Left ventricle myocardium inferior (tissue), 1 donor: ENCODE measurements at regions not wholly inside any gene's neighbourhood (a gene's known extent, or its start where the extent isn't known, plus 50 kb on each side); places are given as distances from the start of the nearest gene placed in this dataset.

ENCODE experiments used
- DNase-seq: peaks from one replicate; pipeline ENCODE4 v3.0.0-alpha.2; 2020
- H3K27ac ChIP-seq: fragments of 200-600 bp; replicated peaks from 2 replicates; pipeline ENCODE4 v1.8.0; 2021
- H3K27me3 ChIP-seq: fragments of 200-600 bp; 2 replicates; pipeline ENCODE4 v1.8.0; 2021; ENCODE audit warnings: low read depth
- H3K36me3 ChIP-seq: fragments of 200-600 bp; 2 replicates; pipeline ENCODE4 v1.8.0; 2021
- H3K4me1 ChIP-seq: fragments of 200-600 bp; 2 replicates; pipeline ENCODE4 v1.8.0; 2021
- H3K4me3 ChIP-seq: fragments of 200-600 bp; 2 replicates; pipeline ENCODE4 v1.8.0; 2021; ENCODE audit warnings: mild to moderate bottlenecking, moderate library complexity
- H3K9me3 ChIP-seq: fragments of 200-600 bp; replicated peaks from 2 replicates; pipeline ENCODE4 v1.8.0; 2021
- intact Hi-C: fragments of 100-400 bp; cut with micrococcal nuclease; formaldehyde crosslinking; loops from one replicate; pipeline ENCODE4 v1.11.0; 2022
- TF ChIP-seq, protein P1 (sequence below): fragments of 200-600 bp; IDR thresholded peaks from 2 replicates; pipeline ENCODE4 v1.8.0; 2021; ENCODE audit warnings: antibody characterized with exemption, mild to moderate bottlenecking, borderline replicate concordance
- donor health status: DM: no; HTN: yes; CAD: no; lungs with severe emphysema.

DNA sequence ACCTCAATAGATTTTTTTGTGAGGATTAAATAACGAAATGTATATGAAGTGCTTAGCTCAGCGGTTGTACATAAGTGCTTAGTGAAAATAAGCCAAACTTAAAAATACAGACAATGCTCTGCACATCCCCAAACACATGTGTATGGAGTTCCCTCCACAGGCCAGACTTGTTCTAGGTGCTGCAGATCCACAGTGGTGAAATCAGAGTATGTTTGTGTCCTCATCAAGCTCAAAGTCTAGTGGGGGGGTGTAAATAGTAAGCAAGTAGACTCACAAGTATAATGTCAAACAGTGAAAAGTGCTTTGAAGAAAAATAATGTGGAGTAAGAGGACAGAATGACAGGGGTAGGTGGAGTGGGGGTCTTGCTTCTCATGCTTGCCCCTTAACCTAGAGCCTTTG is 157.4 kb upstream of the SPRY4 start:
- Histone ChIP-seq H3K4me1 (no peaks in the 10 kb centered on the region), H3K36me3 (no peaks in the 10 kb centered on the region), H3K27me3 (peaks cover 3% of the 10 kb centered on the region), H3K27ac (no peak overlapping the region), H3K9me3 (peaks cover 22% of the 10 kb centered on the region), H3K4me3 (no peak overlapping the region)
- intact Hi-C loops: no loop called here
- DNase-seq: no peak
- TF ChIP-seq, protein P1, sequence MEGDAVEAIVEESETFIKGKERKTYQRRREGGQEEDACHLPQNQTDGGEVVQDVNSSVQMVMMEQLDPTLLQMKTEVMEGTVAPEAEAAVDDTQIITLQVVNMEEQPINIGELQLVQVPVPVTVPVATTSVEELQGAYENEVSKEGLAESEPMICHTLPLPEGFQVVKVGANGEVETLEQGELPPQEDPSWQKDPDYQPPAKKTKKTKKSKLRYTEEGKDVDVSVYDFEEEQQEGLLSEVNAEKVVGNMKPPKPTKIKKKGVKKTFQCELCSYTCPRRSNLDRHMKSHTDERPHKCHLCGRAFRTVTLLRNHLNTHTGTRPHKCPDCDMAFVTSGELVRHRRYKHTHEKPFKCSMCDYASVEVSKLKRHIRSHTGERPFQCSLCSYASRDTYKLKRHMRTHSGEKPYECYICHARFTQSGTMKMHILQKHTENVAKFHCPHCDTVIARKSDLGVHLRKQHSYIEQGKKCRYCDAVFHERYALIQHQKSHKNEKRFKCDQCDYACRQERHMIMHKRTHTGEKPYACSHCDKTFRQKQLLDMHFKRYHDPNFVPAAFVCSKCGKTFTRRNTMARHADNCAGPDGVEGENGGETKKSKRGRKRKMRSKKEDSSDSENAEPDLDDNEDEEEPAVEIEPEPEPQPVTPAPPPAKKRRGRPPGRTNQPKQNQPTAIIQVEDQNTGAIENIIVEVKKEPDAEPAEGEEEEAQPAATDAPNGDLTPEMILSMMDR: no peak

DNA sequence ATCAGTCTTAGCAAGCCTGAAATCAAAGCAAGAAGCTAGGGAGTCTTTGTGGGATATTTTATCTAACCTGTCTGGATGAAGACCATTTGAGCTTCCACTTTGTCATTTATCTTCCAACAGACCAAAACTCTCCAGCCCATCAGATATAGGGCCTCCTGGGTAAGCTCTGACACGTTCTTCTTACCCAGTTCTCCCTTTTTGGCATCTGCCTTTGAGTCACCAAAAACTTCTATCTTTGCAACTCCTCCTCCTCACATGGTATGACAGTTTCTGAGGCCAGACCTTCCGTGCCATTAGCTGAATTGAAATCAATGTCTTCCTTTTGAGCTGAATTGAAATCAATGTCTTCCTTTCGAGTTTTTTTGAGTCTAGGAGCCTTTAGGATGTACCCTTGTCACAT is 156.6 kb upstream of the SPRY4 start:
- TF ChIP-seq, protein P1: no peak
- intact Hi-C loops: no loop called here
- Histone ChIP-seq H3K4me1 (no peaks in the 10 kb centered on the region), H3K9me3 (peaks cover 22% of the 10 kb centered on the region), H3K4me3 (no peak overlapping the region), H3K27ac (no peak overlapping the region), H3K36me3 (no peaks in the 10 kb centered on the region), H3K27me3 (peaks cover 3% of the 10 kb centered on the region)
- DNase-seq: no peak

DNA sequence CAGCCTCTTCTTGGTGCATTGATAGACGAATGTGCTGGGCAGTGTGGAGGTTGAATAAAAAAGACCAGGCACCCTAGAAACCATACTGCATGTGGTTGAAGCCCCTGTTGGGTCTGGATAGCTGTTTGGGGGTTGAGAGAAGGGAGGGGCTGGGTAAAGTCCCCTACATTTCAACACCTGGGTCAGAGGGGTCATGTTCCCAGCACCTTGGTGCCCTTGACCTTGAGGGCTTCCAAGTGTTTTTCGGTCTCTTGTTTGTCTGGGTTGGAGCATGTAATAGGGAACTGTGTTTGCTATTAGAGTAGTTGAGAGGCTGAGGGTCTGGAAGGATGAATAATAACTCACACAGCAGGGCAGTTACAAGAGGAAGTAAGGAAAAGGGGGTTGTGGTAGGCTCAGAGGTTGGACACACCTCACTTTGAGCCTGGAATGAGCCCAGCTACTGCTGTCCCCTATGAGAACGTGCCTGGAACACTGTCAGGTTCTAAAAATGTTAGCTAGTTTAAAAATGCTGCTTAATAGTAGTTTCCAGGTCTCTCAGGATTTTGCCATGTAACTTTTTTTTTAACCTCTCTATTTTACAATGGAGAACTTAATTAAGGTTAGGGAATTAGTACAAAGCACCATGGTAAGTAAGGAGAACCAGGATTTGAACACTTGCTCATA is 155.2 kb upstream of the SPRY4 start:
- no peak overlapping the region for H3K4me3 ChIP-seq
- TF ChIP-seq, protein P1: no peak
- H3K27me3 ChIP-seq: peaks cover 3% of the 10 kb centered on the region
- peaks cover 17% of the 10 kb centered on the region for H3K9me3 ChIP-seq
- intact Hi-C loops: no loop called here
- DNase-seq: no peak
- no peaks in the 10 kb centered on the region for H3K36me3 ChIP-seq
- no peak overlapping the region for H3K27ac ChIP-seq
- H3K4me1 ChIP-seq: no peaks in the 10 kb centered on the region

DNA sequence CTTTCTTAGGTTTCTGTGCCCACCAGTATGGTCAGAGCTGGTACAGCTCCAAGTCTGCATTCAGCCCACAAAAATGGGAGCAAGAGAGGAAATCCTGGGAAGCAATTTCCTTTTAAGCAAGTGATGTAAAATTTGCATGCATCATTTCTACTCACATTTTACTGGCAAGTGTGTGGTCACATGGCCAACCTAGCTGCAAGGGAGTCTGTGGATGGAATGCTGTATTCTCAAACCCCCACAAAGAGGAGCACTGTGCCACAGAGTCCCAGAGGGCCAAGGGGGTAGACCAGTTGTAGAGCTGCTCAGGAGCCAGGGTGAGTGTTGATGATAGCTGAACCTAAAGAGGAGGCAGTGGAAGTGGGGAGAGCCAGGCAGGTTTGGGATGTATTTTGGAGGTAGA is 154.3 kb upstream of the SPRY4 start:
- Histone ChIP-seq H3K4me1 (no peaks in the 10 kb centered on the region), H3K27me3 (peaks cover 3% of the 10 kb centered on the region), H3K27ac (no peak overlapping the region), H3K4me3 (no peak overlapping the region), H3K36me3 (no peaks in the 10 kb centered on the region), H3K9me3 (peaks cover 9% of the 10 kb centered on the region)
- DNase-seq: no peak
- TF ChIP-seq, protein P1: no peak
- intact Hi-C loops: no loop called here

DNA sequence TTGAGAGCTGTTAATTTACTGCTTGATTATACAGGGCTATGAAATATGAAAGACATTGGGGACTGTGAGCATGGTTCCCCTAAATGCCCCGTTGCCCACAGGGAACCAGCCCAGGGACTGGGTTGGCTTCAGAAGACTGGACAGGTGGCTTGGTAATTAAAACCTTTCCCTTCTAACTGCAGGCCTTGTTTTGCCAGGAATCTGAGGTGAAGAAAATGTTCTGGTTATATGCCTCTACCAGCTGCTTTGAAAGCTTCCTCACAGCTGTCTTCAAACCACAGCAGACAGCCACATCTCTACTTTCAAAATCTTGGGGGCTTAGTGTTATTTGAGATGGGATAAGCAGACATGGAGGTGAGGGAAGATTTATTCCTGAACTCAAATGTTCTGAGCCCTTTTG is 153.3 kb upstream of the SPRY4 start:
- Histone ChIP-seq H3K27me3 (peaks cover 3% of the 10 kb centered on the region), H3K27ac (no peak overlapping the region), H3K9me3 (peaks cover 9% of the 10 kb centered on the region), H3K4me3 (no peak overlapping the region), H3K36me3 (no peaks in the 10 kb centered on the region), H3K4me1 (no peaks in the 10 kb centered on the region)
- TF ChIP-seq, protein P1: no peak
- no peak for DNase-seq
- intact Hi-C loops: no loop called here
